GM23338 (cell line): ENCODE measurements at regions not wholly inside any gene's neighbourhood (a gene's known extent, or its start where the extent isn't known, plus 50 kb on each side); places are given as distances from the start of the nearest gene placed in this dataset.

ENCODE experiments used
- CREB1 ChIP-seq: fragments of 250-450 bp; sonication (Bioruptor Pico); IDR thresholded peaks from 2 replicates; pipeline ENCODE4 v1.5.0; 2020; ENCODE audit warnings: low read depth, mild to moderate bottlenecking, moderate library complexity
- CTCF ChIP-seq, 2 experiments: fragments of 200-600 bp in 1 of 2; sonication (generic) in 1 of 2; conservative IDR thresholded peaks; 2 replicates each; pipeline versions ENCODE4 v1.5.1 to v1.6.1; 2016 to 2017; ENCODE audit warnings: antibody characterized with exemption in 2 of 2, low read depth in 2 of 2, mild to moderate bottlenecking in 2 of 2, moderate library complexity in 1 of 2
- EZH2 ChIP-seq: fragments of 200-600 bp; sonication (generic); IDR thresholded peaks from one replicate; pipeline ENCODE4 v1.8.0; 2017; ENCODE audit warnings: antibody characterized with exemption, mild to moderate bottlenecking, low read depth; ENCODE audit not compliant: unreplicated experiment
- EZH2phosphoT487 ChIP-seq: fragments of 200-600 bp; sonication (generic); IDR thresholded peaks from one replicate; pipeline ENCODE4 v1.8.1; 2018; ENCODE audit warnings: antibody characterized with exemption; ENCODE audit not compliant: unreplicated experiment
- JUNB ChIP-seq: IDR thresholded peaks from one replicate; pipeline ENCODE4 v1.6.1; 2016; ENCODE audit warnings: antibody characterized with exemption; ENCODE audit not compliant: unreplicated experiment
- POLR2AphosphoS5 ChIP-seq: IDR thresholded peaks from 2 replicates; pipeline ENCODE4 v1.6.1; 2016; ENCODE audit warnings: antibody characterized with exemption, low read depth
- ZNF331 ChIP-seq: fragments of 250-450 bp; sonication (Bioruptor Pico); IDR thresholded peaks from 2 replicates; pipeline ENCODE4 v1.5.0; 2020; ENCODE audit warnings: low read depth, mild to moderate bottlenecking, moderate library complexity
- TF ChIP-seq, protein P1 (sequence below): IDR thresholded peaks from one replicate; pipeline ENCODE4 v1.6.1; 2018; ENCODE audit warnings: antibody characterized with exemption; ENCODE audit not compliant: unreplicated experiment

DNA sequence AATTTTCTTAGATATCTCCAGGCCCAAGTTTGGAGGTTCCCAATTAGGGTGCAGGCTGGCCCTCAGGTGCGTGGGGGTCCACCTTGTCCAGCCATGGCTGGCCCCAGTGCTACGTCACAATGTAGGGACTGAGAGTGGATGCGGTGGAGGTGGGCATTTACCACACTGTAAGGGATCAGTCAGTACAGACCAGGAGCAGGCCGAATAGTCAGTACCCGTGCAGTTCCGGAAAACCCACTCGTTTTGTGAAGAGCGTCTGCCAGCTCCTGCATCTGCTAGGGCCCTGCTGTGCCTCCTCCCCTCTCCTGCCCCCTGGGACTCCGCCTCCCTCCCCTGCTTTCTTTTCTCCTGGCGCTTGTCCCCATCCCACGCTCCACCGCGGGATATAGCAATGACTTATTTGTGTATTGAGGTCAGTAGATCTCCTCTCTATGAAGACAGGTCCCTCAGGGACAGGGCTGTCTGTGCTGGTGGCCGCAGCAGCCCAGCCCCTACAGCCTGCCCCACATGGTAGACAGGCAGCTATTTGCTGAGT is 50.4 kb upstream of the SEPTIN5 start:
- TF ChIP-seq CTCF (conservative IDR thresholded peaks at IDR 0.05; ENCODE audit: low read depth in 2 of 2) (no peak), CREB1 (CRISPR knock-in tag) (no peak), EZH2phosphoT487 (no peak), POLR2AphosphoS5 (no peak), JUNB (no peak), EZH2 (no peak), ZNF331 (no peak)
- TF ChIP-seq, protein P1, sequence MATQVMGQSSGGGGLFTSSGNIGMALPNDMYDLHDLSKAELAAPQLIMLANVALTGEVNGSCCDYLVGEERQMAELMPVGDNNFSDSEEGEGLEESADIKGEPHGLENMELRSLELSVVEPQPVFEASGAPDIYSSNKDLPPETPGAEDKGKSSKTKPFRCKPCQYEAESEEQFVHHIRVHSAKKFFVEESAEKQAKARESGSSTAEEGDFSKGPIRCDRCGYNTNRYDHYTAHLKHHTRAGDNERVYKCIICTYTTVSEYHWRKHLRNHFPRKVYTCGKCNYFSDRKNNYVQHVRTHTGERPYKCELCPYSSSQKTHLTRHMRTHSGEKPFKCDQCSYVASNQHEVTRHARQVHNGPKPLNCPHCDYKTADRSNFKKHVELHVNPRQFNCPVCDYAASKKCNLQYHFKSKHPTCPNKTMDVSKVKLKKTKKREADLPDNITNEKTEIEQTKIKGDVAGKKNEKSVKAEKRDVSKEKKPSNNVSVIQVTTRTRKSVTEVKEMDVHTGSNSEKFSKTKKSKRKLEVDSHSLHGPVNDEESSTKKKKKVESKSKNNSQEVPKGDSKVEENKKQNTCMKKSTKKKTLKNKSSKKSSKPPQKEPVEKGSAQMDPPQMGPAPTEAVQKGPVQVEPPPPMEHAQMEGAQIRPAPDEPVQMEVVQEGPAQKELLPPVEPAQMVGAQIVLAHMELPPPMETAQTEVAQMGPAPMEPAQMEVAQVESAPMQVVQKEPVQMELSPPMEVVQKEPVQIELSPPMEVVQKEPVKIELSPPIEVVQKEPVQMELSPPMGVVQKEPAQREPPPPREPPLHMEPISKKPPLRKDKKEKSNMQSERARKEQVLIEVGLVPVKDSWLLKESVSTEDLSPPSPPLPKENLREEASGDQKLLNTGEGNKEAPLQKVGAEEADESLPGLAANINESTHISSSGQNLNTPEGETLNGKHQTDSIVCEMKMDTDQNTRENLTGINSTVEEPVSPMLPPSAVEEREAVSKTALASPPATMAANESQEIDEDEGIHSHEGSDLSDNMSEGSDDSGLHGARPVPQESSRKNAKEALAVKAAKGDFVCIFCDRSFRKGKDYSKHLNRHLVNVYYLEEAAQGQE: no peak
